Left lung (tissue), 4 donors: ENCODE measurements at regions not wholly inside any gene's neighbourhood (a gene's known extent, or its start where the extent isn't known, plus 50 kb on each side); places are given as distances from the start of the nearest gene placed in this dataset.
"Not testable (repeated sequence)": the region's sequence is repeated elsewhere in the genome, so short reads cannot be mapped to it uniquely, and the experiment has no call there.

Source experiments
- ATAC-seq: fragments of 200-7000 bp; cut with Tn5 transposase; one replicate; pipeline ENCODE4 v1.9.1; 2020; ENCODE audit warnings: moderate library complexity
- DNase-seq, 4 donors: peaks; one replicate each; pipeline ENCODE4 v3.0.0-alpha.2; 2013 to 2020
- H3K27ac ChIP-seq, 2 donors: fragments of 200-600 bp; sonication (generic) in 1 of 2; one replicate each; pipeline versions ENCODE4 v1.5.0 to v1.8.0; 2020 to 2021
- H3K27me3 ChIP-seq, 2 donors: fragments of 200-600 bp; sonication (generic) in 1 of 2; one replicate each; pipeline versions ENCODE4 v1.5.0 to v1.8.0; 2020 to 2021
- H3K36me3 ChIP-seq, 2 donors: fragments of 200-600 bp; sonication (generic) in 1 of 2; one replicate each; pipeline versions ENCODE4 v1.5.0 to v1.8.0; 2020 to 2021
- H3K4me1 ChIP-seq, 2 donors: fragments of 200-600 bp; one replicate each; pipeline ENCODE4 v1.8.0; 2021
- H3K4me3 ChIP-seq, 2 donors: fragments of 200-600 bp; sonication (generic) in 1 of 2; one replicate each; pipeline versions ENCODE4 v1.5.0 to v1.8.0; 2020 to 2021; ENCODE audit warnings: mild to moderate bottlenecking in 1 of 2
- H3K9me3 ChIP-seq, 2 donors: fragments of 200-600 bp; sonication (generic) in 1 of 2; one replicate each; pipeline versions ENCODE4 v1.5.0 to v1.8.0; 2020 to 2021
- intact Hi-C, 2 donors: fragments of 100-400 bp; cut with DNase I; formaldehyde crosslinking; loops; one replicate each; pipeline versions ENCODE4 v1.11.2 to v1.14.2; 2022
- TF ChIP-seq, protein P1 (sequence below), 2 donors: fragments of 200-600 bp; sonication (generic) in 1 of 2; IDR thresholded peaks; one replicate each; pipeline versions ENCODE4 v1.5.0 to v1.8.0; 2021; ENCODE audit warnings: antibody characterized with exemption in 2 of 2
- donor health status: DM: no; HTN: yes; CAD: no.
- donor health status: DM: no; HTN: no; CAD: no.

DNA sequence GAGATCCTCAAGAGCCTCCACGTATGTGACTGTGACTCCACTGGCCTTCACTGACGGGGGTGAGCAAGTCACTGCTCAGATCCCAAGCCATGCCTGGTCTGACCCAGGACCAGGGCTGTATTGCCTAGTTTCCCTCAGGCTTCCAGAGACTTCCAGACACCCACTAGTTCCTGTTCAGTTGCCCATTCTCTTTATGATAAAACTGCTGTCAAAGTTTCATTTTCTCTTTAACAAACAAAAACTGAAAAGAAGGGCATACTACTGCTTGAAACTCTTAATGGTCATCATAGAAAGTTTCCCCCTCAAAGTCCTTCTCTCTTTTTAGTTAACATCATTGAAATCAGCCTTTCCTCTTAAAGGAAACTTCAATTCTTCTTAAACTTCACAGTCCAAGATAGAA is 105.7 kb upstream of the GHR start:
- Histone ChIP-seq H3K36me3 (no peaks in the 10 kb centered on the region), H3K27ac (no peak overlapping the region)
- TF ChIP-seq, protein P1, sequence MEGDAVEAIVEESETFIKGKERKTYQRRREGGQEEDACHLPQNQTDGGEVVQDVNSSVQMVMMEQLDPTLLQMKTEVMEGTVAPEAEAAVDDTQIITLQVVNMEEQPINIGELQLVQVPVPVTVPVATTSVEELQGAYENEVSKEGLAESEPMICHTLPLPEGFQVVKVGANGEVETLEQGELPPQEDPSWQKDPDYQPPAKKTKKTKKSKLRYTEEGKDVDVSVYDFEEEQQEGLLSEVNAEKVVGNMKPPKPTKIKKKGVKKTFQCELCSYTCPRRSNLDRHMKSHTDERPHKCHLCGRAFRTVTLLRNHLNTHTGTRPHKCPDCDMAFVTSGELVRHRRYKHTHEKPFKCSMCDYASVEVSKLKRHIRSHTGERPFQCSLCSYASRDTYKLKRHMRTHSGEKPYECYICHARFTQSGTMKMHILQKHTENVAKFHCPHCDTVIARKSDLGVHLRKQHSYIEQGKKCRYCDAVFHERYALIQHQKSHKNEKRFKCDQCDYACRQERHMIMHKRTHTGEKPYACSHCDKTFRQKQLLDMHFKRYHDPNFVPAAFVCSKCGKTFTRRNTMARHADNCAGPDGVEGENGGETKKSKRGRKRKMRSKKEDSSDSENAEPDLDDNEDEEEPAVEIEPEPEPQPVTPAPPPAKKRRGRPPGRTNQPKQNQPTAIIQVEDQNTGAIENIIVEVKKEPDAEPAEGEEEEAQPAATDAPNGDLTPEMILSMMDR (IDR thresholded peaks at IDR 0.05) = no peak

GRCh38 chr5:42319546-42319945 is 103.7 kb upstream of the GHR start:
- ATAC-seq = not testable (repeated sequence)

More for the DNA sequence above, 105.7 kb upstream of the GHR start:
- Histone ChIP-seq H3K4me1 (no peaks in the 10 kb centered on the region), H3K4me3 (no peak overlapping the region), H3K27me3 (no peaks in the 10 kb centered on the region), H3K9me3 (peaks cover 0 to 39% of the 10 kb centered on the region in 2 donors)
- intact Hi-C loops = no loop called here
- ATAC-seq (no peak), DNase-seq (no peak)

DNA sequence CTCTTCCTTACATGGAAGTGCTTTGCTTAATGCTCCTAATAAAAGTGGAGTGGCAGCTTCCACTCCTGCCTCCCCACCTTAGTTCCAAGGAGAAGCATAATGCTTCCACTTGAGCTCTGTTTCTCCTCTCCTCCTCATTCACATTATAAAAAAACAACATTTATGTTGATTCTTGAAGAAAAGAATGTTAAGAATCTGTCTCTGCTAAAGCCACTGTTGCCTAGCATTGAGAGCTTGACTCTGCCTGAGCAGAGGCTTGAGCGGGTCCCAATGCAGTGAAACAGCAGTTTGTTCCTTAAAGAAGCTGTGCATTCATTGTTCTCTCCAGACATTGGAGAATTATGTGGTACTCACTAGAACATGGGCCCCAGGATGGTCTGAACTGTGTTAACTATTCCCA is 101.5 kb upstream of the GHR start:
- TF ChIP-seq, protein P1 (IDR thresholded peaks at IDR 0.05) = no peak
- peaks cover 0 to 42% of the 10 kb centered on the region in 2 donors for H3K9me3 ChIP-seq
- H3K4me3 ChIP-seq = no peak overlapping the region
- ATAC-seq (peak; percentile 22), DNase-seq (no peak)
- no peaks in the 10 kb centered on the region for H3K36me3 ChIP-seq
- H3K4me1 ChIP-seq = no peaks in the 10 kb centered on the region
- intact Hi-C loops = no loop called here
- H3K27ac ChIP-seq = no peak overlapping the region
- H3K27me3 ChIP-seq = no peaks in the 10 kb centered on the region

More at GRCh38 chr5:42319546-42319945, 103.7 kb upstream of the GHR start:
- H3K9me3 ChIP-seq = peaks cover 0 to 39% of the 10 kb centered on the region in 2 donors
- intact Hi-C loops, H3K4me3 ChIP-seq, H3K36me3 ChIP-seq, H3K27me3 ChIP-seq, DNase-seq, H3K27ac ChIP-seq, H3K4me1 ChIP-seq: not testable (repeated sequence)

DNA sequence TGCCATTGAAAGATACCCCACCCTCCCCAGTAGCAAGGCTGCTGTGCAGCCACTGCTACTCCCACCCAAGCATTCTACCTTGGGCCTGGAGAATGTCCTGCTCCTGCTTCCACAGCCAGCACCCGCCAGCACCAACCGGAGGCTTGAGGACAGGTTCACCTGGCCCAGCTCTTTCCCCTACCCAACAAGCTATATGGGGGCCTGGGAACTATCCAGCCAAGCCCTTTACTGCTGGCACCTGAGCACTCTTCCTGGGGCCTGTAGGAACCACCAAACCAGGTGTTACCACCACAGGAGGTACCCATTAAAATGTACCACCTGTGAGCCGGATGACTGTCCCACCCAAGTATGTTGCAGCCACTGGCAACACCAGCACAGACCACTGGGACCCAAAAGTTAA is 86.1 kb upstream of the GHR start:
- TF ChIP-seq, protein P1 (IDR thresholded peaks at IDR 0.05) = no peak
- Histone ChIP-seq H3K27me3 (no peaks in the 10 kb centered on the region), H3K27ac (no peak overlapping the region), H3K9me3 (peaks cover 0 to 33% of the 10 kb centered on the region in 2 donors), H3K4me1 (no peaks in the 10 kb centered on the region), H3K4me3 (no peak overlapping the region), H3K36me3 (no peaks in the 10 kb centered on the region)
- no peak for ATAC-seq
- intact Hi-C loops = no loop called here
- DNase-seq = peak in 1 of 4 donors; percentile 44

DNA sequence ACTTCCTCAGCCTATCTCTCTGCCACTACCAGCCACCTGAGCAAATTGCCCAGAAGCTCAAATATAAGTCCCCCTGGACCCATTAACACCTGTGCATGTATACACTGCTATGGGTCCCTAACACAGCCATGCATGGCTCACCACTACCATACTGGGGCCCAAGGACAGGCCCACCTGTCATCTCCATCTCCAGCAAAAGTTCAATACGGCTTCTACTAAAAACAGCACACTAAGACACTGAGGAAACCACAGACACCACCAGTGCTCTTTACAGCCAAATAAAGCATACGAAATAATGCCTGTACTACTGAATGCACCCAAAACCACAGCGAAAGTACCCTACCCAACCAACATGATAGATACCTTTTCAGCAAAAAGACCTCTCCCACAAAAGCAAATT is 85.6 kb upstream of the GHR start:
- intact Hi-C loops = no loop called here
- DNase-seq (no peak), ATAC-seq (no peak)
- TF ChIP-seq, protein P1 (IDR thresholded peaks at IDR 0.05) = no peak
- Histone ChIP-seq H3K36me3 (no peaks in the 10 kb centered on the region), H3K27me3 (no peaks in the 10 kb centered on the region), H3K27ac (no peak overlapping the region), H3K4me1 (no peaks in the 10 kb centered on the region), H3K4me3 (no peak overlapping the region), H3K9me3 (peaks cover 0 to 33% of the 10 kb centered on the region in 2 donors)

GRCh38 chr5:42338136-42338535 is 85.1 kb upstream of the GHR start:
- DNase-seq = no peak
- no peaks in the 10 kb centered on the region for H3K36me3 ChIP-seq
- ATAC-seq = no peak
- no peaks in the 10 kb centered on the region for H3K27me3 ChIP-seq
- TF ChIP-seq, protein P1 (IDR thresholded peaks at IDR 0.05) = no peak
- H3K27ac ChIP-seq = no peak overlapping the region
- no peak overlapping the region for H3K4me3 ChIP-seq
- no peaks in the 10 kb centered on the region for H3K4me1 ChIP-seq
- H3K9me3 ChIP-seq = peaks cover 0 to 36% of the 10 kb centered on the region in 2 donors
- intact Hi-C loops = no loop called here
